Activated effector memory CD4-positive, alpha-beta T cell treated with anti-CD3 and anti-CD28 coated beads, Interleukin-2, amount 50 U/mL, for 16 hours (primary cell): ENCODE measurements at regions not wholly inside any gene's neighbourhood (a gene's known extent, or its start where the extent isn't known, plus 50 kb on each side); places are given as distances from the start of the nearest gene placed in this dataset.

Experiments used
- DNase-seq: peaks from one replicate; pipeline ENCODE4 v3.0.0-alpha.2; 2020

GRCh38 chr9:129469988-129470316 lies 150.9 kb downstream of the C9orf50 start:
- DNase-seq, result no peak

- no peak for DNase-seq
These were observed 151.5 kb downstream of the C9orf50 start for GRCh38 chr9:129469188-129469987.

GRCh38 chr9:129467739-129468666 lies 152.9 kb downstream of the C9orf50 start:
- DNase-seq, result no peak

- no peak for DNase-seq
These were observed 153.8 kb downstream of the C9orf50 start for GRCh38 chr9:129467004-129467588.

- DNase-seq, result no peak
These were observed 154.9 kb downstream of the C9orf50 start for GRCh38 chr9:129465834-129466535.

GRCh38 chr9:129464972-129465833 lies 155.7 kb downstream of the C9orf50 start:
- DNase-seq, result no peak

GRCh38 chr9:129463994-129464393 lies 156.9 kb downstream of the C9orf50 start:
- no peak for DNase-seq

GRCh38 chr9:129463477-129463876 lies 157.4 kb downstream of the C9orf50 start:
- DNase-seq, result no peak

GRCh38 chr9:129462360-129462759 lies 158.5 kb downstream of the C9orf50 start:
- DNase-seq, result no peak

GRCh38 chr9:129460323-129461261 lies 160.3 kb downstream of the C9orf50 start:
- DNase-seq, result peak; percentile 94

- DNase-seq, result peak; percentile 80
These were observed 161.2 kb downstream of the C9orf50 start for GRCh38 chr9:129459547-129460322.

- peak; percentile 73 for DNase-seq
These were observed 162.0 kb downstream of the C9orf50 start for GRCh38 chr9:129458663-129459546.

- peak; percentile 79 for DNase-seq
These were observed 162.7 kb downstream of the C9orf50 start for GRCh38 chr9:129458155-129458661.

GRCh38 chr9:129457325-129457779 lies 163.5 kb downstream of the C9orf50 start:
- no peak for DNase-seq

GRCh38 chr9:129456549-129457324 lies 164.2 kb downstream of the C9orf50 start:
- DNase-seq, result no peak

- no peak for DNase-seq
These were observed 165.5 kb downstream of the C9orf50 start for GRCh38 chr9:129455151-129455995.
